Kidney tubule cell (primary cell): ENCODE measurements at regions not wholly inside any gene's neighbourhood (a gene's known extent, or its start where the extent isn't known, plus 50 kb on each side); places are given as distances from the start of the nearest gene placed in this dataset.
"Not testable (repeated sequence)": the region's sequence is repeated elsewhere in the genome, so short reads cannot be mapped to it uniquely, and the experiment has no call there.

Source experiments
- DNase-seq: peaks from one replicate; pipeline ENCODE4 v3.0.0-alpha.2; 2018; ENCODE audit warnings: low spot score

- no peak for DNase-seq
These were observed 521.6 kb downstream of the EPHA3 start for GRCh38 chr3:89628856-89629670.

- DNase-seq = no peak
These were observed 527.7 kb downstream of the EPHA3 start for GRCh38 chr3:89635137-89635536.

- DNase-seq = no peak
These were observed 537.3 kb downstream of the EPHA3 start for GRCh38 chr3:89644716-89645115.

GRCh38 chr3:89649431-89649830 lies 542.0 kb downstream of the EPHA3 start:
- DNase-seq = no peak

- DNase-seq = no peak
These were observed 546.6 kb downstream of the EPHA3 start for GRCh38 chr3:89654031-89654430.

GRCh38 chr3:89656388-89656787 lies 549.0 kb downstream of the EPHA3 start:
- no peak for DNase-seq

- DNase-seq = no peak
These were observed 572.3 kb downstream of the EPHA3 start for GRCh38 chr3:89679686-89680085.

- DNase-seq = no peak
These were observed 575.1 kb downstream of the EPHA3 start for GRCh38 chr3:89682556-89682955.

- no peak for DNase-seq
These were observed 578.3 kb downstream of the EPHA3 start for GRCh38 chr3:89685731-89686130.

GRCh38 chr3:89690646-89691045 lies 583.2 kb downstream of the EPHA3 start:
- no peak for DNase-seq

GRCh38 chr3:89692601-89693000 lies 585.2 kb downstream of the EPHA3 start:
- no peak for DNase-seq

GRCh38 chr3:89697321-89697916 lies 590.0 kb downstream of the EPHA3 start:
- DNase-seq = peak; percentile 30

GRCh38 chr3:89698208-89698830 lies 590.9 kb downstream of the EPHA3 start:
- DNase-seq = peak; percentile 1

- DNase-seq = no peak
These were observed 591.8 kb downstream of the EPHA3 start for GRCh38 chr3:89699229-89699628.

GRCh38 chr3:89699771-89700170 lies 592.4 kb downstream of the EPHA3 start:
- DNase-seq = no peak

- DNase-seq = no peak
These were observed 595.0 kb downstream of the EPHA3 start for GRCh38 chr3:89702404-89702803.

- no peak for DNase-seq
These were observed 605.8 kb downstream of the EPHA3 start for GRCh38 chr3:89713196-89713595.

GRCh38 chr3:89714237-89714636 lies 606.8 kb downstream of the EPHA3 start:
- no peak for DNase-seq

- DNase-seq = no peak
These were observed 632.9 kb downstream of the EPHA3 start for GRCh38 chr3:89740080-89740880.

GRCh38 chr3:89740881-89741177 lies 633.4 kb downstream of the EPHA3 start:
- no peak for DNase-seq

- no peak for DNase-seq
These were observed 635.1 kb downstream of the EPHA3 start for GRCh38 chr3:89742546-89742945.

GRCh38 chr3:89747541-89748278 lies 640.3 kb downstream of the EPHA3 start:
- not testable (repeated sequence) for DNase-seq
